Keratinocyte (primary cell): ENCODE measurements at regions not wholly inside any gene's neighbourhood (a gene's known extent, or its start where the extent isn't known, plus 50 kb on each side); places are given as distances from the start of the nearest gene placed in this dataset.

Experiments used
- DNase-seq: peaks from one replicate; pipeline ENCODE4 v3.0.0-alpha.2; 2011; ENCODE audit warnings: low read depth, missing footprints, low spot score
- FAIRE-seq: peaks from 2 replicates; lab custom pipeline; 2011; peaks lifted over from hg19 to GRCh38; lab: Jason Lieb, UNC
- H2AFZ ChIP-seq: 2 replicates; pipeline ENCODE4 v1.6.0; 2012; ENCODE audit warnings: low read length, control low read depth, inconsistent platforms; ENCODE audit not compliant: control insufficient read depth
- H3K27ac ChIP-seq: 2 replicates; pipeline ENCODE4 v1.5.1; 2011; ENCODE audit warnings: low read length; ENCODE audit not compliant: control insufficient read depth, insufficient read depth
- H3K27me3 ChIP-seq: 3 replicates; pipeline ENCODE4 v1.6.0; 2011; ENCODE audit warnings: low read length; ENCODE audit not compliant: control insufficient read depth, insufficient read depth; ENCODE audit errors: extremely low read depth
- H3K36me3 ChIP-seq, 2 experiments: 2 replicates in 1 of 2; 3 replicates in 1 of 2; pipeline ENCODE4 v1.5.1; 2011; ENCODE audit warnings: low read length in 2 of 2, mild to moderate bottlenecking in 1 of 2; ENCODE audit not compliant: control insufficient read depth in 2 of 2, insufficient read depth in 2 of 2; ENCODE audit errors: extremely low read depth in 1 of 2
- H3K4me1 ChIP-seq: 3 replicates; pipeline ENCODE4 v1.5.1; 2011; ENCODE audit warnings: low read length; ENCODE audit not compliant: control insufficient read depth, insufficient read depth; ENCODE audit errors: extremely low read depth
- H3K4me2 ChIP-seq: 3 replicates; pipeline ENCODE4 v1.6.0; 2011; ENCODE audit warnings: low read depth, low read length; ENCODE audit not compliant: control insufficient read depth, insufficient read depth; ENCODE audit errors: extremely low read depth
- H3K4me3 ChIP-seq, 3 experiments: fragments of 200-600 bp in 1 of 3; sonication (generic) in 1 of 3; 2 replicates in 2 of 3; 3 replicates in 1 of 3; pipeline ENCODE4 v1.5.1; 2011 to 2016; ENCODE audit warnings: low read length in 3 of 3, mild to moderate bottlenecking in 3 of 3, control low read depth in 2 of 3, inconsistent platforms in 1 of 3, low read depth in 1 of 3, mixed read lengths in 1 of 3, mixed run types in 1 of 3, moderate library complexity in 1 of 3; ENCODE audit not compliant: control insufficient read depth in 2 of 3, insufficient read depth in 2 of 3; ENCODE audit errors: extremely low read depth in 1 of 3
- H3K79me2 ChIP-seq: 2 replicates; pipeline ENCODE4 v1.6.0; 2012; ENCODE audit warnings: low read length; ENCODE audit not compliant: control insufficient read depth, insufficient read depth
- H3K9ac ChIP-seq: 3 replicates; pipeline ENCODE4 v1.6.0; 2011; ENCODE audit warnings: low read length; ENCODE audit not compliant: control insufficient read depth, insufficient read depth; ENCODE audit errors: extremely low read depth
- H3K9me1 ChIP-seq: 3 replicates; pipeline ENCODE4 v1.6.0; 2011; ENCODE audit warnings: low read length; ENCODE audit not compliant: control insufficient read depth, insufficient read depth; ENCODE audit errors: extremely low read depth
- H3K9me3 ChIP-seq: 2 replicates; pipeline ENCODE4 v1.5.1; 2012; ENCODE audit warnings: low read depth, low read length; ENCODE audit not compliant: control insufficient read depth
- H4K20me1 ChIP-seq: 3 replicates; pipeline ENCODE4 v1.6.0; 2011; ENCODE audit warnings: low read length; ENCODE audit not compliant: control insufficient read depth, insufficient read depth; ENCODE audit errors: extremely low read depth
- CTCF ChIP-seq, 3 experiments: IDR thresholded peaks in 1 of 3; conservative IDR thresholded peaks in 1 of 3; optimal IDR thresholded peaks in 1 of 3; 2 replicates in 2 of 3; 3 replicates in 1 of 3; pipeline versions ENCODE3 to v1.5.1; 2011; ENCODE audit warnings: low read length in 3 of 3, mild to moderate bottlenecking in 3 of 3, moderate library complexity in 2 of 3, control low read depth in 1 of 3, inconsistent platforms in 1 of 3; ENCODE audit not compliant: insufficient read depth in 2 of 3; ENCODE audit errors: extremely low read depth in 1 of 3
- EZH2 ChIP-seq: IDR thresholded peaks from one replicate; pipeline ENCODE4 v1.6.1; 2012; ENCODE audit warnings: inconsistent platforms, mild to moderate bottlenecking, low read length, moderate library complexity
- dilution Hi-C: fragments of 300-500 bp; cut with MboI; formaldehyde crosslinking; loops from one replicate; pipeline ENCODE4 v1.7.0; 2020; ENCODE audit warnings: low sequenced_read_pairs; ENCODE audit not compliant: extremely low pct_ligation_motif_present

- TF ChIP-seq EZH2: no peak
- TF ChIP-seq CTCF (optimal IDR thresholded peaks at IDR 0.05 in 1 of 3, IDR thresholded peaks at IDR 0.05 in 1 of 3, conservative IDR thresholded peaks at IDR 0.05 in 1 of 3; ENCODE audit: extremely low read depth in 1 of 3, insufficient read depth in 2 of 3, low read length in 3 of 3): no peak
- dilution Hi-C loops: no loop called here
- Histone ChIP-seq H3K9ac (no peak overlapping the region), H3K4me2 (no peak overlapping the region), H3K4me1 (peaks cover 11% of the 10 kb centered on the region), H3K27me3 (no peaks in the 10 kb centered on the region), H3K9me1 (no peaks in the 10 kb centered on the region), H4K20me1 (no peaks in the 10 kb centered on the region), H3K4me3 (no peak overlapping the region), H3K79me2 (no peaks in the 10 kb centered on the region), H2AFZ (no peak overlapping the region), H3K36me3 (no peaks in the 10 kb centered on the region), H3K9me3 (no peaks in the 10 kb centered on the region), H3K27ac (no peak overlapping the region)
- DNase-seq: no peak
- FAIRE-seq: no peak
Measured at GRCh38 chr5:135642488-135642870, 63.7 kb upstream of the CXCL14 start.

- Histone ChIP-seq H4K20me1 (no peaks in the 10 kb centered on the region), H3K9me3 (no peaks in the 10 kb centered on the region), H3K79me2 (no peaks in the 10 kb centered on the region), H3K9me1 (no peaks in the 10 kb centered on the region), H3K27me3 (no peaks in the 10 kb centered on the region), H3K4me1 (peaks cover 11% of the 10 kb centered on the region), H3K9ac (no peak overlapping the region), H3K4me3 (no peak overlapping the region), H2AFZ (no peak overlapping the region), H3K27ac (no peak overlapping the region), H3K36me3 (no peaks in the 10 kb centered on the region), H3K4me2 (no peak overlapping the region)
- dilution Hi-C loops: no loop called here
- TF ChIP-seq CTCF (optimal IDR thresholded peaks at IDR 0.05 in 1 of 3, IDR thresholded peaks at IDR 0.05 in 1 of 3, conservative IDR thresholded peaks at IDR 0.05 in 1 of 3; ENCODE audit: extremely low read depth in 1 of 3, insufficient read depth in 2 of 3, low read length in 3 of 3) (no peak), EZH2 (no peak)
- FAIRE-seq: peak; percentile 52
- DNase-seq: no peak
Measured at GRCh38 chr5:135641734-135642487, 63.1 kb upstream of the CXCL14 start.
